Erythroblast (primary cell): ENCODE measurements at regions not wholly inside any gene's neighbourhood (a gene's known extent, or its start where the extent isn't known, plus 50 kb on each side); places are given as distances from the start of the nearest gene placed in this dataset.
"Not testable (repeated sequence)": the region's sequence is repeated elsewhere in the genome, so short reads cannot be mapped to it uniquely, and the experiment has no call there.

Source experiments
- GATA1 ChIP-seq: IDR thresholded peaks from 2 replicates; pipeline ENCODE4 v1.6.1; 2011; ENCODE audit warnings: low read depth, mild to moderate bottlenecking, control low read depth, low read length, moderate library complexity
- POLR2A ChIP-seq: IDR thresholded peaks from 2 replicates; pipeline ENCODE4 v1.6.1; 2011; ENCODE audit warnings: mild to moderate bottlenecking, low read length

GRCh38 chr7:51369228-51369627 is 52.6 kb upstream of the COBL start:
- TF ChIP-seq POLR2A, GATA1: not testable (repeated sequence)
